Activated CD4-positive, alpha-beta T cell treated with anti-CD3 and anti-CD28 coated beads, Interleukin-2, amount 10 ng/mL, durations not matched to agents 7 days and 5 days (primary cell): ENCODE measurements at regions not wholly inside any gene's neighbourhood (a gene's known extent, or its start where the extent isn't known, plus 50 kb on each side); places are given as distances from the start of the nearest gene placed in this dataset.

Experiments used
- CTCF ChIA-PET: fragments of 350-600 bp; sonication (Branson Sonifier 250); formaldehyde crosslinking; loops from one replicate; lab custom pipeline; 2021; ENCODE audit warnings: antibody characterized with exemption; lab: Charles Lee
- POLR2A ChIA-PET: fragments of 350-600 bp; sonication (Branson Sonifier 250); formaldehyde crosslinking; loops from one replicate; lab custom pipeline; 2021; ENCODE audit warnings: antibody characterized with exemption; lab: Charles Lee
- DNase-seq: peaks from one replicate; pipeline ENCODE4 v3.0.0-alpha.2; 2020
- H3K27ac Mint-ChIP-seq: one replicate; pipeline ENCODE4 v1.8.0; 2021; ENCODE audit warnings: mild to moderate bottlenecking, moderate library complexity, mixed read lengths
- H3K27me3 Mint-ChIP-seq: one replicate; pipeline ENCODE4 v1.8.0; 2021; ENCODE audit warnings: mixed read lengths
- H3K36me3 Mint-ChIP-seq: one replicate; pipeline ENCODE4 v1.8.0; 2021; ENCODE audit warnings: low read depth, mixed read lengths
- H3K4me1 Mint-ChIP-seq: one replicate; pipeline ENCODE4 v1.8.0; 2021; ENCODE audit warnings: mixed read lengths
- H3K4me3 Mint-ChIP-seq: one replicate; pipeline ENCODE4 v1.8.0; 2021; ENCODE audit warnings: mild to moderate bottlenecking, moderate library complexity, mixed read lengths
- H3K9me3 Mint-ChIP-seq: one replicate; pipeline ENCODE4 v1.8.0; 2021; ENCODE audit warnings: mixed read lengths

DNA sequence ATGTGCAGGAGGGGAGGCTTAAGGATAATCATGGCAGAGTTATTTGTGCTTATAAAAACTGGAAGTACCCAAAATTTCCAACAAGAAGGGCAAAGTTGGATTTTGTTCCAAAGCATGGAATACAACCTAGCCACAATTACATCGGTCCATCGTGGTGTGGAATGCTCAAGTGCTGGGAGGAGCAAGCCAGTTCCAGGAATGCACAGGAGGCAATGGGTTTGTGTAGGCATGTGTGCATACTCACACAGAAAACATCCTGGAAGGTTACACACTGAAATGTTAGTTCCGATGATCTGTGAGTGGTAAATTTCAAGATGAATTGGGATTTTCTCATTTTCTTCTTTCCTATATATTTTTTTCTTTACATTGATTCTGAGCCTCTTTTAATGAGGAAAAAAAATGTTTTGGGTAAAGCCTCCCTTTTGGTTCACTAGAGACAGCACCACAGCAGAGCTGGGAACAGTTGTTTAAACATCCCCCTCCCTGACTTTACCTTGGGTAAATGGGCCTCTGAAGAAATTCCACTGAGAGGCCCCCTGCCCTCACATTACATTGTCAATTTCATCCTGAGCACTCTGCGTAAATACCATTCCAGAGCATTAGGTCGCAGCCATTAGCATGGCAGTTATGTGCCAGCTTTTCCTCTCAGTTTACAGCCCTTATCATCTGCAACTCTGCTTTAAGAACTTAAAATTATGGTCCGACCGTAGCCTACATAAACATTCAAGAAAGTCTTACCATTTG, 122.0 kb downstream of the UQCRFS1 start:
- H3K9me3 Mint-ChIP-seq = no peaks in the 10 kb centered on the region

GRCh38 chr19:29089315-29089870, 123.6 kb downstream of the UQCRFS1 start:
- Mint-ChIP-seq H3K4me3 (no peak overlapping the region), H3K9me3 (no peaks in the 10 kb centered on the region), H3K36me3 (no peaks in the 10 kb centered on the region), H3K27ac (no peak overlapping the region), H3K4me1 (no peaks in the 10 kb centered on the region), H3K27me3 (no peaks in the 10 kb centered on the region)
- DNase-seq = no peak
- ChIA-PET CTCF (no interaction called here), POLR2A (no interaction called here)

More for the DNA sequence above, 122.0 kb downstream of the UQCRFS1 start:
- CTCF ChIA-PET = no interaction called here
- Mint-ChIP-seq H3K36me3 (no peaks in the 10 kb centered on the region), H3K4me3 (no peak overlapping the region), H3K27ac (no peak overlapping the region), H3K27me3 (no peaks in the 10 kb centered on the region), H3K4me1 (no peaks in the 10 kb centered on the region)
- DNase-seq = no peak
- POLR2A ChIA-PET = no interaction called here

DNA sequence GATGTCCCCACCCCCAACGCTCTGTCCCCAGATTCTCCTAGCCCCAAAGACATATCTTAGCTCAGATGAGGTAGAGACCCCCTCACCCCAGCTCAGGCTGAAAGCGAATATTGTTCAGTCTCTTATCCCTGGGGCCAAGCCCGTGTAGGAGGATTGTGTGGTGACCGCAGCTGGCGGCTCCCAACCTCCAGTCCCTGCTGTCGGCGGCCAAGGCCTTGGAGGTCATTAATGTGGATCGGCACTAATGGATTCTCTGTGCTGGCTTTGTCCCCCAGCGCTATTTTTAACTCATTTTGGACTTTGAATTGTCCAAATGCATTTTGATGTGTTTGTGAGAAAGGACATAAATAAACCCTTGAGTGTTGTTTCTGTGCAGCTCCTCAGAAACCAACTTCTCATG, 124.2 kb downstream of the UQCRFS1 start:
- DNase-seq = no peak
- Mint-ChIP-seq H3K4me1 (no peaks in the 10 kb centered on the region), H3K36me3 (no peaks in the 10 kb centered on the region), H3K4me3 (no peak overlapping the region), H3K27ac (no peak overlapping the region), H3K9me3 (no peaks in the 10 kb centered on the region), H3K27me3 (no peaks in the 10 kb centered on the region)
- POLR2A ChIA-PET = no interaction called here
- CTCF ChIA-PET = no interaction called here

DNA sequence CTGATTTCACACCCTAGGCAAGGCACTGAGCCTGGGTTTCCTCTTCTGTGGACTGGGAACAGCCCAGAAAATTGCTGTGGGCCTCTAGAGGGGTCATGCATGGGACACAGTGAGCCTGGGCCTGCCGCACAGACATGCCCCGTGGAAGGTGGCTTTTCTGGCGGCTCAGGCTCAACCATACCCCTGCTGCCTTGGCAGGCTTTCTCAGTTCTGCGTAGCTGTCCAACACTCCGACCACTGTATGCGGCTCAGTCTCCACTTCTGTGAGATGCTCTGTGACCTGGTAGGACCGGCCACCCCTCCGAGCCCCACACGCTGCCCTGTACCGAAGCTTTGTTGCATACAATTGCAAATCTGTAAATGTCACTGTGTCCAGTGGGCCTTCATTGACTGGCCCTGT, 126.3 kb downstream of the UQCRFS1 start:
- Mint-ChIP-seq H3K27ac (no peak overlapping the region), H3K9me3 (no peaks in the 10 kb centered on the region), H3K36me3 (no peaks in the 10 kb centered on the region), H3K4me1 (no peaks in the 10 kb centered on the region), H3K4me3 (no peak overlapping the region), H3K27me3 (no peaks in the 10 kb centered on the region)
- ChIA-PET POLR2A (no interaction called here), CTCF (no interaction called here)
- no peak for DNase-seq

- ChIA-PET CTCF (no interaction called here), POLR2A (no interaction called here)
- H3K9me3 Mint-ChIP-seq = no peaks in the 10 kb centered on the region
- H3K4me1 Mint-ChIP-seq = no peaks in the 10 kb centered on the region
- H3K36me3 Mint-ChIP-seq = no peaks in the 10 kb centered on the region
- H3K27me3 Mint-ChIP-seq = peaks cover 2% of the 10 kb centered on the region
- no peak overlapping the region for H3K27ac Mint-ChIP-seq
- H3K4me3 Mint-ChIP-seq = no peak overlapping the region
- no peak for DNase-seq
Measured at GRCh38 chr19:29086182-29086581, 126.8 kb downstream of the UQCRFS1 start.

- no peaks in the 10 kb centered on the region for H3K9me3 Mint-ChIP-seq
- no peak overlapping the region for H3K4me3 Mint-ChIP-seq
- H3K36me3 Mint-ChIP-seq = no peaks in the 10 kb centered on the region
- peaks cover 3% of the 10 kb centered on the region for H3K27me3 Mint-ChIP-seq
- H3K27ac Mint-ChIP-seq = no peak overlapping the region
- ChIA-PET POLR2A (no interaction called here), CTCF (no interaction called here)
- H3K4me1 Mint-ChIP-seq = no peaks in the 10 kb centered on the region
- DNase-seq = no peak
Measured at GRCh38 chr19:29085630-29086029, 127.3 kb downstream of the UQCRFS1 start.

GRCh38 chr19:29085206-29085605, 127.7 kb downstream of the UQCRFS1 start:
- Mint-ChIP-seq H3K9me3 (no peaks in the 10 kb centered on the region), H3K4me1 (no peaks in the 10 kb centered on the region), H3K27ac (no peak overlapping the region), H3K36me3 (no peaks in the 10 kb centered on the region), H3K4me3 (no peak overlapping the region), H3K27me3 (peaks cover 3% of the 10 kb centered on the region)
- CTCF ChIA-PET = no interaction called here
- POLR2A ChIA-PET = no interaction called here
- DNase-seq = no peak

DNA sequence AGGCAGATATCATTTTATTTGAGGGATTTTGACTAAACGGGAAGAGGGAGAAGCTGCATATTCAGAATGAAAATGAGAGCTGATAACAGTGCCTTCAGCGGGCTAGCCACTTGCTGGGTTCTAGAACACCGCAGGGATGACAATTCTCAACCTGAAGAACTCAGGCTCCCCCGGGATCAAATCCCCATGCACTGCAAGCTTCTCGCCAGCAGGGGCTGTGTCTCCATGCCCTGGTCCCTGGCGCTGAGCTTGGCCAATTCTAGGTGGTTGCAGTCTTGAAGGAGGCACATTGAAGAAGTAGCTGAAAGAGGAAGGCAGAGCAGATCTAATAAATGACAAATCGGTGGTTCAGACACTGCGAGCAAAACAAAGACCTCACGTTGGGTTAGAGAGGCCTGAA, 128.7 kb downstream of the UQCRFS1 start:
- Mint-ChIP-seq H3K9me3 (no peaks in the 10 kb centered on the region), H3K27ac (no peak overlapping the region), H3K36me3 (no peaks in the 10 kb centered on the region), H3K27me3 (peaks cover 3% of the 10 kb centered on the region), H3K4me1 (no peaks in the 10 kb centered on the region), H3K4me3 (no peak overlapping the region)
- no peak for DNase-seq
- ChIA-PET CTCF (no interaction called here), POLR2A (no interaction called here)

GRCh38 chr19:29083863-29084262, 129.1 kb downstream of the UQCRFS1 start:
- no peak for DNase-seq
- POLR2A ChIA-PET = no interaction called here
- H3K4me1 Mint-ChIP-seq = no peaks in the 10 kb centered on the region
- peaks cover 3% of the 10 kb centered on the region for H3K27me3 Mint-ChIP-seq
- no peak overlapping the region for H3K4me3 Mint-ChIP-seq
- no peaks in the 10 kb centered on the region for H3K36me3 Mint-ChIP-seq
- H3K27ac Mint-ChIP-seq = no peak overlapping the region
- no peaks in the 10 kb centered on the region for H3K9me3 Mint-ChIP-seq
- CTCF ChIA-PET = no interaction called here

DNA sequence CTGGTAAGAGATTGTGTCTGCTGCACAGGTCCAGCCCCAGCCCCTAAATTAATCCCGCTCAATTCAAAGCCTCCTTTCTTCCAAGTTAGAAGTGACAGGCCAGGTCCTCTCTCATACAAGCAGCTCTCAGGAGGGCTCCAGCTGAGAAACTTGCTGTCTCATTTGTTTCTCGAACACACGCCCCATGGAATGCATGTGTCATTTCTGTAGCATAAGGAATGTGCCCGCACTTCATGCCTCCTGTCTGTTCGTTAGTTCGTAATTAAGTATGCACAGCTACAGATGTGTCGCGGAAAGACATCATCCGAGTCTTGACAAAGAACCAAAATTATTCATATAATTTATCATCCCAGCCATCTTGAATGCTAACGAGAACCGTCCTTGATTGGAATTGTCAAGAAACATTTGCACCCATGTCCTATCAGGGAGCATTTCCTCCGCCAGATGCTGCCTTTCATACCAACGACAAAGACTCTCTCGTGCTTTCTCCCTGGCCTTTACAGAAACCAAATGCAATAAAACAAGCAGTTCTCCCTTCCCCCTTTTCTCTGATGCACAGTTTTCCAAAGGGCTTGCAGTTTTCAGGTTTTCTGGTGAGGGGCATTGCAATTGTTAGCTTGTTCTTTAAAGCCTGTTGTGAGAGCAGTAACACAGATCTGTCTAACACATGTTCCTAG, 133.5 kb downstream of the UQCRFS1 start:
- Mint-ChIP-seq H3K9me3 (no peaks in the 10 kb centered on the region), H3K4me1 (no peaks in the 10 kb centered on the region), H3K4me3 (no peak overlapping the region), H3K27me3 (peaks cover 3% of the 10 kb centered on the region), H3K36me3 (no peaks in the 10 kb centered on the region), H3K27ac (no peak overlapping the region)
- POLR2A ChIA-PET = no interaction called here
- no peak for DNase-seq
- CTCF ChIA-PET = interaction anchor here (0.6 kb wide), 1 partner anchor 445 kb away, joined by 3 read pairs; no protein-coding TSS in a partner anchor

DNA sequence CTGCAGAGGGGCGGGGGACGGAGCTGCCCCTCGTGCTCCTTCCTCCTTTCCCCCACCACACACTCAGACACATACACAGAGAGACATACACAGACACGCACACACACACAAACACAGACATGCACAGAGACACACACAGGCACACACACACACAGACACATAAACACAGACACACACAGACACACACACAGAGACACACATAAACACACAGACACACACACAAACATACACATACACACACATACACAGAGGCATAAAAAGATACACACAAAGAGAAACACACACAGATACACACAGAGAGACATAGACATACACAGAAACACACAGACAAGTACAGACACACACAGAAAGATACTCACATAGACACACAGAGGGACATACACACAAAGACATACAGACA, 136.0 kb downstream of the UQCRFS1 start:
- Mint-ChIP-seq H3K4me1 (no peaks in the 10 kb centered on the region), H3K4me3 (no peak overlapping the region), H3K9me3 (no peaks in the 10 kb centered on the region), H3K36me3 (no peaks in the 10 kb centered on the region), H3K27ac (no peak overlapping the region), H3K27me3 (peaks cover 3% of the 10 kb centered on the region)
- no peak for DNase-seq
- POLR2A ChIA-PET = no interaction called here
- CTCF ChIA-PET = no interaction called here

DNA sequence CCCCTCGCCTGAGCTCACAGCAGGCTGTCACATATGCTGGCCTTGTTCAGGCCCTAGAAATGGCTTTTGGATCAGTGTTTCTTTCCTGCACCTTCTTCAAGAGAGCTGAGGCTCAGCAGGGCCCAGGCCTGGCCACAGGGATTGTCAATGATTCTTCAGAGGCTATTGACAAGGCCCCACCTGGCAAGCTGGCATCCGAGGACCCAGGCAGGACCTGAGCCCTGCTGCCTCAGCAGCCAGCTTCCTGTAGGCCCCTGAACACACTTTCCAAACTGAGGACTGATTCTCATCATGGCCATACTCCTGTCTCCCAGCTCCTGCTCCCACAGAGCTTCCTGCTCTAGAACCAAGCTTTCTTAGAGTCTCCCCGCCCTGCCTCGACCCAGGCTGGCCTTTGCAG, 136.8 kb downstream of the UQCRFS1 start:
- Mint-ChIP-seq H3K27me3 (peaks cover under 1% of the 10 kb centered on the region), H3K27ac (no peak overlapping the region), H3K4me3 (no peak overlapping the region), H3K36me3 (no peaks in the 10 kb centered on the region), H3K9me3 (no peaks in the 10 kb centered on the region), H3K4me1 (no peaks in the 10 kb centered on the region)
- DNase-seq = no peak
- ChIA-PET POLR2A (no interaction called here), CTCF (interaction anchor here (0.6 kb wide), 1 partner anchor 333 kb away, joined by 3 read pairs; no protein-coding TSS in a partner anchor)

GRCh38 chr19:29075149-29075548, 137.8 kb downstream of the UQCRFS1 start:
- ChIA-PET POLR2A (no interaction called here), CTCF (no interaction called here)
- H3K4me3 Mint-ChIP-seq = no peak overlapping the region
- DNase-seq = no peak
- H3K36me3 Mint-ChIP-seq = no peaks in the 10 kb centered on the region
- no peaks in the 10 kb centered on the region for H3K27me3 Mint-ChIP-seq
- no peaks in the 10 kb centered on the region for H3K4me1 Mint-ChIP-seq
- no peaks in the 10 kb centered on the region for H3K9me3 Mint-ChIP-seq
- no peak overlapping the region for H3K27ac Mint-ChIP-seq
